ENCODE measurements at regions not wholly inside any gene's neighbourhood (a gene's known extent, or its start where the extent isn't known, plus 50 kb on each side); places are given as distances from the start of the nearest gene placed in this dataset.
"Not testable (repeated sequence)": the region's sequence is repeated elsewhere in the genome, so short reads cannot be mapped to it uniquely, and the experiment has no call there.

- TF ChIP-seq, protein P1, sequence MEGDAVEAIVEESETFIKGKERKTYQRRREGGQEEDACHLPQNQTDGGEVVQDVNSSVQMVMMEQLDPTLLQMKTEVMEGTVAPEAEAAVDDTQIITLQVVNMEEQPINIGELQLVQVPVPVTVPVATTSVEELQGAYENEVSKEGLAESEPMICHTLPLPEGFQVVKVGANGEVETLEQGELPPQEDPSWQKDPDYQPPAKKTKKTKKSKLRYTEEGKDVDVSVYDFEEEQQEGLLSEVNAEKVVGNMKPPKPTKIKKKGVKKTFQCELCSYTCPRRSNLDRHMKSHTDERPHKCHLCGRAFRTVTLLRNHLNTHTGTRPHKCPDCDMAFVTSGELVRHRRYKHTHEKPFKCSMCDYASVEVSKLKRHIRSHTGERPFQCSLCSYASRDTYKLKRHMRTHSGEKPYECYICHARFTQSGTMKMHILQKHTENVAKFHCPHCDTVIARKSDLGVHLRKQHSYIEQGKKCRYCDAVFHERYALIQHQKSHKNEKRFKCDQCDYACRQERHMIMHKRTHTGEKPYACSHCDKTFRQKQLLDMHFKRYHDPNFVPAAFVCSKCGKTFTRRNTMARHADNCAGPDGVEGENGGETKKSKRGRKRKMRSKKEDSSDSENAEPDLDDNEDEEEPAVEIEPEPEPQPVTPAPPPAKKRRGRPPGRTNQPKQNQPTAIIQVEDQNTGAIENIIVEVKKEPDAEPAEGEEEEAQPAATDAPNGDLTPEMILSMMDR (IDR thresholded peaks at IDR 0.05; ENCODE audit: borderline replicate concordance, control extremely low read depth, extremely low read depth, insufficient read depth, missing control alignments) = no peak
Observed at GRCh38 chr4:13797061-13797460, 169.5 kb upstream of the BOD1L1 start.

GRCh38 chr4:13815231-13815630 is 187.7 kb upstream of the BOD1L1 start:
- TF ChIP-seq, protein P1 (IDR thresholded peaks at IDR 0.05; ENCODE audit: borderline replicate concordance, control extremely low read depth, extremely low read depth, insufficient read depth, missing control alignments) = no peak
- no peak for DNase-seq (ENCODE audit: low spot score)
- in situ Hi-C loops (cut with MboI; ENCODE audit: low sequenced_read_pairs, unreplicated experiment) = no loop called here

More at GRCh38 chr4:13797061-13797460, 169.5 kb upstream of the BOD1L1 start:
- in situ Hi-C loops (cut with MboI; ENCODE audit: low sequenced_read_pairs, unreplicated experiment) = no loop called here
- DNase-seq (ENCODE audit: low spot score) = no peak

GRCh38 chr4:13816472-13816871 is 188.9 kb upstream of the BOD1L1 start:
- no peak for DNase-seq (ENCODE audit: low spot score)
- in situ Hi-C loops (cut with MboI; ENCODE audit: low sequenced_read_pairs, unreplicated experiment) = no loop called here
- TF ChIP-seq, protein P1 (IDR thresholded peaks at IDR 0.05; ENCODE audit: borderline replicate concordance, control extremely low read depth, extremely low read depth, insufficient read depth, missing control alignments) = no peak

DNA sequence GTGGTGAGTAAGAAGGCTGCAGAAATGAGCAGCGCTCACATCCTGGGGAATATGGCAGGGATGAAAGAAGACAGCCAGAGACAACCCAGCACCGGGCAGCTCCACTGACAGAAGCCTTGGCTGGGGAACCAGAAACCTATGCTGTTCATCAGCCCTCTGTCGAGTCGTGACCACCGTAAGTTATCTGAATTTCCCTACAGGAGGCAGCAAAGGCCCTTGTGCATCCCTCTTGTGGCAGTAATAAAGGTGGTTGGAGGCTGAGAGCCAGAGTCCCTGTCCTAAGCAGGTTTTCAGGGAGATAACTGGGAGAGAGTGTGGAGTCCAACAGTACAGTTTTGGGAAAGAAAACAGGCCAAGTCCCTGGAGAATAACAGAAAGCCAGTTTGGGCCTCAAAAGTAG is 194.0 kb upstream of the BOD1L1 start:
- DNase-seq (ENCODE audit: low spot score) = no peak
- TF ChIP-seq, protein P1 (IDR thresholded peaks at IDR 0.05; ENCODE audit: borderline replicate concordance, control extremely low read depth, extremely low read depth, insufficient read depth, missing control alignments) = no peak
- in situ Hi-C loops (cut with MboI; ENCODE audit: low sequenced_read_pairs, unreplicated experiment) = no loop called here

DNA sequence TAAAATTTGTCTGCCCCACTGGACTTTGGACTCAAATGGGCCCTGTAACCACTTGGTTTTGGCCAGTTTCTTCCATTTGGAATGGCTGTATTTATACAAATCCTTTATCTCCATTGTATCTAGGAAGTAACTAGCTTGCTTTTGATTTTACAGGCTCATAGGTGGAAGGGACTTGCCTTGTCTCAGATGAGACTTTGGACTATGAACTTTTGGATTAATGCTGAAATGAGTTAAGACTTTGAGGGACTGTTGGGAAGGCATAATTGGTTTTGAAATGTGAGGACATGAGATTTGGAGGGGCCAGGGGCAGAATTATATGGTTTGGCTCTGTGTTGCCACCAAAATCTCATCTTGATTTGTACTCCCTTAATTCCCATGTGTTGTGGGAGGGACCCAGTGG is 198.3 kb upstream of the BOD1L1 start:
- in situ Hi-C loops (cut with MboI; ENCODE audit: low sequenced_read_pairs, unreplicated experiment); DNase-seq (ENCODE audit: low spot score): not testable (repeated sequence)

DNA sequence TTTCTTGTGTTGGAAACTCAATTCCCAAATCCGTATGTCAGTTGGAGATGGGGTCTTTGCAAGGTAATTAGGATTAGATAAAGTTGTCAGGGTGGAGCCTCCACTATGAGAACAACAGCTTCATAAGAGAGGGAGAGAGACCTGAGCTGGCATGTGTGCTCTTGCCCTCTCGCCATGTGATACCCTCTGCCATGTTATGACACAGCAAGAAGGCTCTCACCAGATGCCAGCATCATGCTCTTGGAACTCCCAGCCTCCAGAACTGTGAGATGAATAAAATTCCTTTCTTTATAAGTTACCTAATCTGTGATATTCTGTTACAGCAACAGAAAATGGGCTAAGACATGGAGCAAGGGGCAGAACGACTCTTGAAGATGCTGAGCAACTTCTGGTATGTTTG is 201.9 kb upstream of the BOD1L1 start:
- TF ChIP-seq, protein P1 (IDR thresholded peaks at IDR 0.05; ENCODE audit: borderline replicate concordance, control extremely low read depth, extremely low read depth, insufficient read depth, missing control alignments) = no peak
- in situ Hi-C loops (cut with MboI; ENCODE audit: low sequenced_read_pairs, unreplicated experiment) = no loop called here
- no peak for DNase-seq (ENCODE audit: low spot score)

DNA sequence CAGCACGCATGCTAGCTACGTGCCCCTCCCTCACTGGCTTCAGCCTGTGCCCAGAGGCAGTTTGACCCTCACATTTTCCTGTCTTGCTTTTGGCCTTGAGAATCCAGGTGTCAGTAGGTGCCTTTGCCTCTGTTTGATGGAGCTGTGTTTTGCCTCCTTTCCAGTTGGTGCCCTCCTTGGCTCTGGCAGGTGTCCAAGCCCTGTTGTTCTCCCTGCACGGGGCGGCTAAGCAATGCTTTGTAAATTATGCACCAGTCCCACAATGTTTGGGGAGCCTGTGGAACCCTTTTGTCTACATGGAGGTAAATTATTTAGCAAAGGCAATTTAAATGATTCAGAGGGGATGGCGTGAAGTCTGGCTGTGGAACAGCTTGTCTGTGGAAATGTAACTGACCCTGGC is 202.9 kb upstream of the BOD1L1 start:
- TF ChIP-seq, protein P1 (IDR thresholded peaks at IDR 0.05; ENCODE audit: borderline replicate concordance, control extremely low read depth, extremely low read depth, insufficient read depth, missing control alignments) = no peak
- in situ Hi-C loops (cut with MboI; ENCODE audit: low sequenced_read_pairs, unreplicated experiment) = no loop called here
- no peak for DNase-seq (ENCODE audit: low spot score)
